H1 (cell line): ENCODE measurements at regions not wholly inside any gene's neighbourhood (a gene's known extent, or its start where the extent isn't known, plus 50 kb on each side); places are given as distances from the start of the nearest gene placed in this dataset.

Experiments
- CTCF ChIA-PET: fragments of 300-600 bp; sonication (Branson Sonifier 250); formaldehyde crosslinking; loops from one replicate; lab custom pipeline; 2021; ENCODE audit not compliant: partially characterized antibody; lab: Charles Lee
- POLR2A ChIA-PET: fragments of 300-600 bp; sonication (Branson Sonifier 250); formaldehyde crosslinking; loops from one replicate; lab custom pipeline; 2021; ENCODE audit warnings: inconsistent platforms; ENCODE audit not compliant: partially characterized antibody; lab: Charles Lee
- DNase-seq, 2 experiments: peaks; one replicate each; pipeline versions ENCODE4 v3.0.0 to v3.0.0-alpha.2; 2010 to 2022; ENCODE audit warnings: low spot score in 2 of 2, low read depth in 1 of 2, mixed read lengths in 1 of 2
- FAIRE-seq: peaks from 2 replicates; lab custom pipeline; 2011; peaks lifted over from hg19 to GRCh38; lab: Jason Lieb, UNC
- H2AFZ ChIP-seq: 2 replicates; pipeline ENCODE4 v1.8.1; 2012; ENCODE audit warnings: low read length, inconsistent platforms
- H2AK5ac ChIP-seq: 2 replicates; pipeline ENCODE4 v1.6.1; 2013; ENCODE audit warnings: low read depth, low read length
- H2BK120ac ChIP-seq: replicated peaks from 2 replicates; pipeline ENCODE3; 2013; ENCODE audit warnings: low read depth, low read length, inconsistent platforms
- H2BK12ac ChIP-seq: 2 replicates; pipeline ENCODE4 v1.6.1; 2013; ENCODE audit warnings: low read depth, low read length
- H2BK15ac ChIP-seq: 2 replicates; pipeline ENCODE4 v1.6.1; 2013; ENCODE audit warnings: low read length
- H2BK20ac ChIP-seq: 2 replicates; pipeline ENCODE4 v1.6.1; 2013; ENCODE audit warnings: low read length
- H2BK5ac ChIP-seq: 2 replicates; pipeline ENCODE4 v1.6.1; 2013; ENCODE audit warnings: low read depth, low read length
- H3K14ac ChIP-seq: 2 replicates; pipeline ENCODE4 v1.6.1; 2013; ENCODE audit warnings: inconsistent platforms; ENCODE audit not compliant: insufficient read length
- H3K18ac ChIP-seq: 2 replicates; pipeline ENCODE4 v1.6.1; 2013; ENCODE audit warnings: low read length; ENCODE audit errors: extremely low read depth
- H3K23ac ChIP-seq: 2 replicates; pipeline ENCODE4 v1.6.1; 2013; ENCODE audit warnings: inconsistent platforms; ENCODE audit not compliant: insufficient read length
- H3K23me2 ChIP-seq: 2 replicates; pipeline ENCODE4 v1.6.1; 2013; ENCODE audit warnings: low read depth, low read length
- H3K27ac ChIP-seq: 2 replicates; pipeline ENCODE4 v1.6.1; 2011; ENCODE audit warnings: low read depth, low read length, inconsistent platforms
- H3K27me3 ChIP-seq, 4 experiments: replicated peaks in 1 of 4; 1 replicate in 1 of 4; 2 replicates in 3 of 4; pipeline versions ENCODE4 v1.6.1 to v1.8.1; 2011 to 2013; ENCODE audit warnings: low read length in 3 of 4, mild to moderate bottlenecking in 3 of 4, inconsistent platforms in 2 of 4, mixed read lengths in 2 of 4, moderate library complexity in 1 of 4; ENCODE audit not compliant: control insufficient read depth in 3 of 4, insufficient read depth in 3 of 4; ENCODE audit errors: extremely low read depth in 1 of 4
- H3K36me3 ChIP-seq, 4 experiments: 2 replicates each; pipeline versions ENCODE4 v1.6.1 to v1.8.1; 2011 to 2013; ENCODE audit warnings: mild to moderate bottlenecking in 4 of 4, low read length in 3 of 4, moderate library complexity in 2 of 4, control low read depth in 1 of 4, inconsistent platforms in 1 of 4; ENCODE audit not compliant: insufficient read depth in 4 of 4, control insufficient read depth in 2 of 4
- H3K4ac ChIP-seq: replicated peaks from 2 replicates; pipeline ENCODE3; 2013; ENCODE audit warnings: low read length, low read depth, mixed read lengths, inconsistent platforms; ENCODE audit not compliant: insufficient read length
- H3K4me1 ChIP-seq, 4 experiments: replicated peaks in 1 of 4; 1 replicate in 1 of 4; 2 replicates in 3 of 4; pipeline versions ENCODE4 v1.6.1 to v1.8.1; 2011 to 2013; ENCODE audit warnings: low read length in 3 of 4, inconsistent platforms in 2 of 4, mixed read lengths in 1 of 4; ENCODE audit not compliant: insufficient read depth in 4 of 4, control insufficient read depth in 3 of 4
- H3K4me2 ChIP-seq, 2 experiments: 2 replicates each; pipeline versions ENCODE4 v1.6.1 to v1.8.1; 2011 to 2013; ENCODE audit warnings: low read depth in 2 of 2, low read length in 2 of 2, control low read depth in 1 of 2, inconsistent platforms in 1 of 2, mild to moderate bottlenecking in 1 of 2; ENCODE audit not compliant: insufficient read depth in 1 of 2
- H3K4me3 ChIP-seq, 4 experiments: fragments of 200-600, 300-600 bp in 1 of 4; sonication (generic), shearing (Covaris generic), sonication (Bioruptor Twin) in 1 of 4; 2 replicates each; pipeline versions ENCODE4 v1.5.1 to v1.8.1; 2011 to 2016; ENCODE audit warnings: low read length in 4 of 4, low read depth in 3 of 4, control low read depth in 2 of 4, inconsistent platforms in 2 of 4, mild to moderate bottlenecking in 2 of 4, mixed read lengths in 1 of 4, moderate library complexity in 1 of 4; ENCODE audit not compliant: insufficient read depth in 2 of 4; ENCODE audit errors: extremely low read depth in 1 of 4
- H3K56ac ChIP-seq: replicated peaks from 2 replicates; pipeline ENCODE3; 2013; ENCODE audit warnings: low read depth, mild to moderate bottlenecking, mixed read lengths, low read length, inconsistent platforms; ENCODE audit not compliant: insufficient read length
- H3K79me1 ChIP-seq: 2 replicates; pipeline ENCODE4 v1.6.1; 2013; ENCODE audit warnings: low read depth, low read length, control low read depth
- H3K79me2 ChIP-seq, 2 experiments: 2 replicates each; pipeline versions ENCODE4 v1.6.1 to v1.8.1; 2012 to 2013; ENCODE audit warnings: low read length in 2 of 2, mild to moderate bottlenecking in 2 of 2, inconsistent platforms in 1 of 2; ENCODE audit not compliant: insufficient read depth in 2 of 2, control insufficient read depth in 1 of 2
- H3K9ac ChIP-seq, 4 experiments: replicated peaks in 1 of 4; 1 replicate in 1 of 4; 2 replicates in 3 of 4; pipeline versions ENCODE4 v1.6.1 to v1.8.1; 2011 to 2013; ENCODE audit warnings: low read depth in 3 of 4, low read length in 3 of 4, control low read depth in 2 of 4, mild to moderate bottlenecking in 2 of 4, moderate library complexity in 2 of 4, inconsistent platforms in 1 of 4; ENCODE audit errors: extremely low read depth in 1 of 4
- H3K9me3 ChIP-seq, 2 experiments: 2 replicates each; pipeline versions ENCODE4 v1.6.1 to v1.8.1; 2012 to 2013; ENCODE audit warnings: mild to moderate bottlenecking in 2 of 2, moderate library complexity in 2 of 2, control low read depth in 1 of 2, inconsistent platforms in 1 of 2, low read depth in 1 of 2, low read length in 1 of 2, mixed read lengths in 1 of 2; ENCODE audit not compliant: insufficient read depth in 2 of 2
- H4K20me1 ChIP-seq, 2 experiments: replicated peaks in 1 of 2; 2 replicates each; pipeline versions ENCODE3 to v1.8.1; 2011 to 2013; ENCODE audit warnings: inconsistent platforms in 2 of 2, low read length in 2 of 2, mild to moderate bottlenecking in 1 of 2; ENCODE audit not compliant: insufficient read depth in 2 of 2, control insufficient read depth in 1 of 2
- H4K5ac ChIP-seq: 2 replicates; pipeline ENCODE4 v1.6.1; 2013; ENCODE audit warnings: low read length, low read depth, mixed read lengths, inconsistent platforms; ENCODE audit not compliant: insufficient read length
- H4K8ac ChIP-seq: 2 replicates; pipeline ENCODE4 v1.8.0; 2013; ENCODE audit warnings: mild to moderate bottlenecking, moderate library complexity, low read length, inconsistent platforms; ENCODE audit not compliant: insufficient read depth; ENCODE audit errors: extremely low read depth
- H4K91ac ChIP-seq: replicated peaks from 2 replicates; pipeline ENCODE3; 2013; ENCODE audit warnings: low read length, mixed read lengths, inconsistent platforms; ENCODE audit not compliant: insufficient read length
- MAFK ChIP-seq: IDR thresholded peaks from 2 replicates; pipeline ENCODE4 v1.6.1; 2012; ENCODE audit warnings: low read depth, mild to moderate bottlenecking, improper control_type of control experiment, low read length
- SAP30 ChIP-seq: fragments of 300-600 bp; sonication (generic); IDR thresholded peaks from 2 replicates; pipeline ENCODE4 v1.7.1; 2012; ENCODE audit warnings: low read length, moderate library complexity, mild to moderate bottlenecking, inconsistent platforms; ENCODE audit not compliant: insufficient read depth, insufficient replicate concordance
- WGBS, 2 experiments: shearing (Covaris generic) in 1 of 2; methylation state at CpG; one replicate each; pipeline versions ENCODE4 v1.1.6 to v1.1.7; 2013 to 2015; ENCODE audit warnings: low lambda C conversion rate in 2 of 2, mixed read lengths in 2 of 2, inconsistent platforms in 1 of 2, low coverage in 1 of 2, missing lambda C conversion rate in 1 of 2; ENCODE audit not compliant: insufficient replicate concordance in 2 of 2, insufficient coverage in 1 of 2, insufficient read length in 1 of 2; ENCODE audit errors: extremely low coverage in 1 of 2, missing lambda C conversion rate in 1 of 2; 5-methylcytosine and 5-hydroxymethylcytosine counted together

DNA sequence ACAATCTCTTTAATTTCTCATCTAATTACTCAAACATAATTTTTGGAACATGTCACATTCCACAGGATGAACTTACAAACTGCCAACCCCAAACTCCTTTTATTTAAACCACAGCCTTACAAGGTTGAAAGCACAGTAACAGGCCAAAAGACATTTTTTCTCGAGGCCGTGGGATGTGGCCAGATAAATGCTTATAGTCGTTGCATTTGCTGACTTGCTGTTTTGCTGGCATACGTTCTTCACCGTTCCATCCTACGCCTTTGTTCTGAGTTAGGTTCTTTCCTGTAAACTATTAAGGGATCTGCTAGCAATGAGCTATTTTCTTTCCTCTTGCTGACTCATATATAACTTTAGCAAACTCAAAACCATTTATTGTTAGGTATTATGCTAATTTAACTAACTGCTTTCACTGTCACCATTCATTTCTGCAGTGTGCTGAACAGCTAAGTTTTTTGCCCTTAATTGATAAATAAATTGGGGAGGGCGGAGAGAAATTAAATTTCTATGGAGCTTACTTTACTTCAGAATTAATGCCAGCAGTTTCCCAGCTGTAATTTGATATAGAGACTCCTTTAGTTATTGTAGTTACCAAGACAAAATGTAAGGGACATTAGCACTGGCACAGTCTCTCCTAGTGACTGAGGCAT, 135.1 kb upstream of the PACRGL start:
- H3K4ac ChIP-seq, result no peak overlapping the region
- no peak overlapping the region for H2AFZ ChIP-seq
- H4K8ac ChIP-seq, result no peak overlapping the region
- H3K4me3 ChIP-seq, result no peak overlapping the region
- H2AK5ac ChIP-seq, result no peak overlapping the region
- H3K23me2 ChIP-seq, result no peaks in the 10 kb centered on the region
- H3K23ac ChIP-seq, result no peak overlapping the region
- H2BK120ac ChIP-seq, result no peak overlapping the region
- H3K79me1 ChIP-seq, result no peaks in the 10 kb centered on the region
- FAIRE-seq, result no peak
- DNase-seq, result no peak
- no peak overlapping the region for H3K27ac ChIP-seq
- H4K5ac ChIP-seq, result no peak overlapping the region
- no peaks in the 10 kb centered on the region for H3K4me1 ChIP-seq
- H3K9ac ChIP-seq, result no peak overlapping the region
- no peak overlapping the region for H2BK15ac ChIP-seq
- CTCF ChIA-PET, result interaction anchor here (0.9 to 1.2 kb wide), 3 partner anchors 69 to 146 kb away, joined by 3 read pairs; no protein-coding TSS in a partner anchor
- no peaks in the 10 kb centered on the region for H3K27me3 ChIP-seq
- no peaks in the 10 kb centered on the region for H3K79me2 ChIP-seq
- no peak overlapping the region for H2BK5ac ChIP-seq
- 87% methylated on average over 7 of the region's 7 CpGs; no CpG with 5 or more reads in 1 of the 2 experiments for WGBS, 2 experiments
- H3K14ac ChIP-seq, result no peak overlapping the region
- TF ChIP-seq SAP30, result no peak
- 0 out of 2 replicates have a peak, but pooled peaks have one; percentile 8 for TF ChIP-seq MAFK
- TF ChIP-seq, all 59 proteins: peak for 1
- Histone ChIP-seq H3K9me3 (no peaks in the 10 kb centered on the region), H2BK20ac (no peak overlapping the region), H3K36me3 (no peaks in the 10 kb centered on the region), H3K56ac (no peak overlapping the region), H4K91ac (no peak overlapping the region), H3K4me2 (no peak overlapping the region), H2BK12ac (no peak overlapping the region), H3K18ac (no peak overlapping the region), H4K20me1 (no peaks in the 10 kb centered on the region)
- POLR2A ChIA-PET, result no interaction called here
